Parathyroid adenoma (tissue), 2 donors: ENCODE measurements at regions not wholly inside any gene's neighbourhood (a gene's known extent, or its start where the extent isn't known, plus 50 kb on each side); places are given as distances from the start of the nearest gene placed in this dataset.

Source experiments
- H2AFZ ChIP-seq: fragments of 300-600 bp; sonication (generic); one replicate; pipeline ENCODE4 v1.7.0; 2017; ENCODE audit warnings: antibody characterized with exemption, mild to moderate bottlenecking
- H3K27ac ChIP-seq: fragments of 300-600 bp; sonication (generic); one replicate; pipeline ENCODE4 v1.7.0; 2017
- H3K27me3 ChIP-seq: fragments of 300-600 bp; sonication (generic); one replicate; pipeline ENCODE4 v1.7.0; 2017; ENCODE audit warnings: low read length; ENCODE audit not compliant: control insufficient read depth, insufficient read depth
- H3K36me3 ChIP-seq: fragments of 300-600 bp; sonication (generic); one replicate; pipeline ENCODE4 v1.7.0; 2017; ENCODE audit warnings: low read length; ENCODE audit not compliant: control insufficient read depth, insufficient read depth
- H3K4me1 ChIP-seq: fragments of 300-600 bp; sonication (generic); one replicate; pipeline ENCODE4 v1.7.0; 2017; ENCODE audit warnings: control low read depth
- H3K4me2 ChIP-seq: fragments of 300-600 bp; sonication (generic); one replicate; pipeline ENCODE4 v1.7.0; 2017; ENCODE audit warnings: low read length
- H3K4me3 ChIP-seq: fragments of 300-600 bp; sonication (generic); one replicate; pipeline ENCODE4 v1.7.0; 2017; ENCODE audit warnings: low read depth, low read length
- H3K79me2 ChIP-seq: fragments of 300-600 bp; sonication (generic); one replicate; pipeline ENCODE4 v1.7.0; 2017; ENCODE audit warnings: control low read depth
- H3K9ac ChIP-seq: fragments of 300-600 bp; sonication (generic); one replicate; pipeline ENCODE4 v1.7.0; 2017; ENCODE audit warnings: mild to moderate bottlenecking
- H3K9me3 ChIP-seq: fragments of 300-600 bp; sonication (generic); one replicate; pipeline ENCODE4 v1.7.0; 2017; ENCODE audit warnings: low read length; ENCODE audit not compliant: control insufficient read depth
- TF ChIP-seq, protein P1 (sequence below): fragments of 300-600 bp; sonication (generic); IDR thresholded peaks from one replicate; pipeline ENCODE4 v1.7.0; 2017; ENCODE audit warnings: antibody characterized with exemption, mild to moderate bottlenecking
- donor health status: primary hyperparathyroidism.

DNA sequence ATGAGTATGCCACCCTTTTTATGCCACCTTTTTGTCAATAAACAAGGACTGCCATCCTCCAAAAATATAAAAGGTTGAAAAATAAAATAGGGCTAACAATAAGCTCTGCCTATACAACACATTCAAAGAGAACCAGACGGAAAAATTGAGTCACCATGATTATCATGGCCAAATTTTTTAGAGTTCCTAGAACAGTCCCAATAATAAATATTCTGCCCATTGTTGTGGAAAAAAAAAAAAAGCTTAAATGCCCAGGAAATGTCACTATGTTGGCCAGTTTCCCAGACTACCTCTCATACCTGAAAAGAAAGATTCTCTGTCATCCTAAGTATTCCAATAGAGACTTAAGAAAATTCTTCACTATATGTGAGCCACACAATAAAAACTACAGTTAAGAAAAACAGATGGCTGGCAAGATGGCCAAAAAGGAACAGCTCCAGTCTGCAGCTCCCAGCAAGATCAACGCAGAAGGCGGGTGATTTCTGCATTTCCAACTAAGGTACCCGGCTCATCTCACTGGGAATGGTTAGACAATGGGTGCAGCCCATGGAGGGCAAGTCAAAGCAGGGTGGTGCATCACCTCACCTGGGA, 149.0 kb downstream of the TMEM161B start:
- no peak overlapping the region for H3K4me3 ChIP-seq
- no peaks in the 10 kb centered on the region for H3K36me3 ChIP-seq
- H3K27ac ChIP-seq: no peak overlapping the region
- no peaks in the 10 kb centered on the region for H3K27me3 ChIP-seq
- no peak overlapping the region for H3K9ac ChIP-seq
- TF ChIP-seq, protein P1, sequence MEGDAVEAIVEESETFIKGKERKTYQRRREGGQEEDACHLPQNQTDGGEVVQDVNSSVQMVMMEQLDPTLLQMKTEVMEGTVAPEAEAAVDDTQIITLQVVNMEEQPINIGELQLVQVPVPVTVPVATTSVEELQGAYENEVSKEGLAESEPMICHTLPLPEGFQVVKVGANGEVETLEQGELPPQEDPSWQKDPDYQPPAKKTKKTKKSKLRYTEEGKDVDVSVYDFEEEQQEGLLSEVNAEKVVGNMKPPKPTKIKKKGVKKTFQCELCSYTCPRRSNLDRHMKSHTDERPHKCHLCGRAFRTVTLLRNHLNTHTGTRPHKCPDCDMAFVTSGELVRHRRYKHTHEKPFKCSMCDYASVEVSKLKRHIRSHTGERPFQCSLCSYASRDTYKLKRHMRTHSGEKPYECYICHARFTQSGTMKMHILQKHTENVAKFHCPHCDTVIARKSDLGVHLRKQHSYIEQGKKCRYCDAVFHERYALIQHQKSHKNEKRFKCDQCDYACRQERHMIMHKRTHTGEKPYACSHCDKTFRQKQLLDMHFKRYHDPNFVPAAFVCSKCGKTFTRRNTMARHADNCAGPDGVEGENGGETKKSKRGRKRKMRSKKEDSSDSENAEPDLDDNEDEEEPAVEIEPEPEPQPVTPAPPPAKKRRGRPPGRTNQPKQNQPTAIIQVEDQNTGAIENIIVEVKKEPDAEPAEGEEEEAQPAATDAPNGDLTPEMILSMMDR: no peak
- H3K4me2 ChIP-seq: no peak overlapping the region
- H3K79me2 ChIP-seq: no peaks in the 10 kb centered on the region
- H3K4me1 ChIP-seq: no peaks in the 10 kb centered on the region
- no peak overlapping the region for H2AFZ ChIP-seq
- H3K9me3 ChIP-seq: no peaks in the 10 kb centered on the region

- Histone ChIP-seq H3K9me3 (no peaks in the 10 kb centered on the region), H2AFZ (no peak overlapping the region), H3K9ac (no peak overlapping the region), H3K36me3 (no peaks in the 10 kb centered on the region), H3K27ac (no peak overlapping the region), H3K4me3 (no peak overlapping the region), H3K79me2 (no peaks in the 10 kb centered on the region), H3K4me1 (no peaks in the 10 kb centered on the region), H3K4me2 (no peak overlapping the region), H3K27me3 (no peaks in the 10 kb centered on the region)
- TF ChIP-seq, protein P1: no peak
These were observed 150.5 kb downstream of the TMEM161B start for GRCh38 chr5:88118179-88118578.

- TF ChIP-seq, protein P1: no peak
- H3K9ac ChIP-seq: no peak overlapping the region
- no peaks in the 10 kb centered on the region for H3K79me2 ChIP-seq
These were observed 151.1 kb downstream of the TMEM161B start for GRCh38 chr5:88117546-88117945.

GRCh38 chr5:88116396-88116795, 152.2 kb downstream of the TMEM161B start:
- Histone ChIP-seq H3K27me3 (no peaks in the 10 kb centered on the region), H3K9me3 (no peaks in the 10 kb centered on the region), H3K36me3 (no peaks in the 10 kb centered on the region), H3K4me1 (no peaks in the 10 kb centered on the region), H3K9ac (no peak overlapping the region), H3K4me3 (no peak overlapping the region), H3K79me2 (no peaks in the 10 kb centered on the region), H3K4me2 (no peak overlapping the region), H2AFZ (no peak overlapping the region), H3K27ac (no peak overlapping the region)
- TF ChIP-seq, protein P1: no peak

More at GRCh38 chr5:88117546-88117945, 151.1 kb downstream of the TMEM161B start:
- H3K4me3 ChIP-seq: no peak overlapping the region
- no peaks in the 10 kb centered on the region for H3K36me3 ChIP-seq
- H3K4me1 ChIP-seq: no peaks in the 10 kb centered on the region
- H2AFZ ChIP-seq: no peak overlapping the region
- no peaks in the 10 kb centered on the region for H3K9me3 ChIP-seq
- H3K4me2 ChIP-seq: no peak overlapping the region
- no peaks in the 10 kb centered on the region for H3K27me3 ChIP-seq
- no peak overlapping the region for H3K27ac ChIP-seq

DNA sequence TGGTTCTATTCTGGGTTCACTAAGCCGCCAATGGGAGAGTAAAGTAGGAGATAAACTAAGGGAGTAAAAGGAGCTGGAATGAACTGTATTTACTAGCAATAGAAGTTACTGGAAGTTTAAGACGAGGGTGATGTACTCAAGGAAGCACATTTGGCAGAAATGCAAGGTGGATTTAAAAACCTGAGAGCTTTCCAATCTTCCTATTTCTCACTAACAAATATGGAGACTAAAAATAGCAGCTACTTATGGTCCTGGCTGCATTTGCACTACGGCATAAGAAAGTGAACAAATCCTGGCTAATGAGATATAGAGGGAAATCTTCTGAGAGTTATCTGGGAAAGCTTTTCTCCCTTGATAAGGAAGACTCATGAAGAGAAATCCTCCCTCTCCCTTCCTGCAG, 153.4 kb downstream of the TMEM161B start:
- Histone ChIP-seq H3K27ac (no peak overlapping the region), H3K4me3 (no peak overlapping the region), H3K79me2 (no peaks in the 10 kb centered on the region), H3K4me2 (no peak overlapping the region), H3K9me3 (no peaks in the 10 kb centered on the region), H2AFZ (no peak overlapping the region), H3K4me1 (no peaks in the 10 kb centered on the region), H3K9ac (no peak overlapping the region), H3K27me3 (no peaks in the 10 kb centered on the region), H3K36me3 (no peaks in the 10 kb centered on the region)
- TF ChIP-seq, protein P1: no peak
